Stimulated activated CD4-positive, alpha-beta T cell treated with anti-CD3 and anti-CD28 coated beads, TNF-alpha, amount 100 ng/mL, for 1 hour (primary cell): ENCODE measurements at regions not wholly inside any gene's neighbourhood (a gene's known extent, or its start where the extent isn't known, plus 50 kb on each side); places are given as distances from the start of the nearest gene placed in this dataset.
"Not testable (repeated sequence)": the region's sequence is repeated elsewhere in the genome, so short reads cannot be mapped to it uniquely, and the experiment has no call there.

Experiments
- DNase-seq, 3 donors: peaks; one replicate each; pipeline ENCODE4 v3.0.0-alpha.2; 2020; ENCODE audit warnings: low read depth in 3 of 3, low spot score in 1 of 3

GRCh38 chr16:33009468-33009867 lies 184.6 kb upstream of the TP53TG3C start:
- peak in 2 of 3 donors; percentile 0 to 45 for DNase-seq

DNA sequence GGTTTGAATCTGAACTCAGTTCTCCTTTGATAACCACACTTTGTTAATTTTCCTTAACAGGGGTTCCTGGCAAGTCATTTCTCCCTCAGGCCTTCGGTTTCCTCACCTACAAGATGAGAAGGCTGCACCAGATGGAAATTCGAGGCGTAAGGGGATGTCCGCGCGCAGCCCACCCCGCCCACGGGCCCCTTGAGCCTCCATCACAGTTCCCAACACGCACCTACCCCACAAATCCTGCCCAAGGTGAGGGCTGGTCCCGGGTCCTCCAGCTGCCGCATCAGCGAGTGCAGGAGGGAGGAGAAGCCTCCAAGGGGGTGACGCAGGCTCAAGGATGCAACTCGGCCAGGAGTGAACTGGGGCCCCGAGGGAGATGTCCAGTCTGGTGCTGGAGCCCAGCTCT lies 166.9 kb upstream of the TP53TG3C start:
- DNase-seq, result not testable (repeated sequence)

- not testable (repeated sequence) for DNase-seq
These were observed 166.1 kb upstream of the TP53TG3C start for GRCh38 chr16:33027941-33028340.

DNA sequence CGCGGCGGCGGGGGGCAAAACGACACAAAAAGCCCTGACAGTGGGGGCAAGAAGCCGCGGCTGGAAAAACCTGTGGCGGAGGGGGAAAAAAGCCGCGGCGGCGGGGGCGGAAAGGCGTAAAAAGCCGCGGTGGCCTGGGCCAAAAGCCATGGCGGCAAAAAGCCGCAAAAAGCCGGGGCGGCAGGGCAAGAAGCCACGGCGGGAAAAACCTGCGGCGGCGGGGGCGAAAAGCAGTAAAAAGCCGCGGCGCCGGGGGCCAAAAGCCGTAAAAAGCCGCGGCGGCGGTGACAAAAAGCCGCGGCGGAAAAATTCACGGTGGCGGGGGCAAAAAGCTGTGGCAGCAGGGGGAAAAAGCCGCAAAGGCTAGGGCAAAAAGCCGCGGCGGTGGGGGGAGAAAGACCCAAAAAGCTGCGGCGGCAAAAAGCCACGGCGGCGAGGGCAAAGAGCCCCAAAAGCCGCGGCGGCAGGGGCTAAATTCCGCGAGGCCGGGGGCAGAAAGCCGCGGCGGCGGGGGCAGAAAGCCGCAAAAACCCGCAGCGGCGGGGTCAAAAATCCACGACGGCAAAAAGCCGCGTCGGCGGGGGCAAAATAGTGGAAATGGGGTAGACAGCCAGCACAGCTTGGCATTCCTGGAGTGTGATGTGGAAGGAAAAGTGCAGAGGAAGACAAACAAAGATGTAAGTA lies 165.2 kb upstream of the TP53TG3C start:
- DNase-seq, result peak in 1 of 3 donors; percentile 1

DNA sequence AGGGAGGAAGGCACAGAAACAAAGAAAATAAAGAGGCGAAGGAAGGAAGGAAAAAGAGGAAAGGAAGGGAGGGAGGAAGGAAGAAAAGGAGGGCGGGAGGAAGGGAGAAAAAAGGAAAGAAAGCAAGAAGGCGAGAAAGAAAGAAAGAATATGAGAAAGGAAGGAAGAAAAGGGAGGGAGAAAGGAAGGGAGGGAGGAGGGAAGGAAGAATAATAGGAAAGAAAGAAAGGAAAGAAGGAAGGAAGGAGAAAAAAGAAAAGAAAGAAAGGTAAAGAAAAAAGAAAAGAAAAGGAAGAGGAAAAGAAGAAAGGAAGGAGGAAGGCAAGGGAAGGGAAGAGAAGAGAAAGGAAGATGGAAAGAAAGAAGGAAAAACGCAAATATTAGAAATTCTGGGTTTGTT lies 145.2 kb upstream of the TP53TG3C start:
- DNase-seq, result not testable (repeated sequence)

GRCh38 chr16:33059206-33059605 lies 134.8 kb upstream of the TP53TG3C start:
- no peak for DNase-seq

- DNase-seq, result not testable (repeated sequence)
These were observed 134.2 kb upstream of the TP53TG3C start for GRCh38 chr16:33059654-33060421.

DNA sequence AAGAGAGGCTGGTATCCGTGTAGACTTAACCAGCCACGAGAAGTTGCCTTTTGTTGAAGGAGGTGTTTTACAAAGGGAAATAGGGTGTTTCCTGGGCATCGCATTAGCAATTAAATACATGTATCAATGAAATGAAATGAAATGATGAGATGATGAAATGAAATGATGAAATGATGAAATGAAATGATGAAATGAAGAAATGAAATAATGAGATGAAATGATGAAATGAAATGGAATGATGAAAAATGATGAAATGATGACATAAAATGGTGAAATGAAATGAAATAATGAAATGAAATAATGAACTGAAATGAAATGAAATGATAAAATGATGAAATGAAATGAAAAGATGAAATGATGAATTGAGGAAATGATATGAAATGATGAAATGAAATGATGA lies 131.3 kb upstream of the TP53TG3C start:
- DNase-seq, result not testable (repeated sequence)

DNA sequence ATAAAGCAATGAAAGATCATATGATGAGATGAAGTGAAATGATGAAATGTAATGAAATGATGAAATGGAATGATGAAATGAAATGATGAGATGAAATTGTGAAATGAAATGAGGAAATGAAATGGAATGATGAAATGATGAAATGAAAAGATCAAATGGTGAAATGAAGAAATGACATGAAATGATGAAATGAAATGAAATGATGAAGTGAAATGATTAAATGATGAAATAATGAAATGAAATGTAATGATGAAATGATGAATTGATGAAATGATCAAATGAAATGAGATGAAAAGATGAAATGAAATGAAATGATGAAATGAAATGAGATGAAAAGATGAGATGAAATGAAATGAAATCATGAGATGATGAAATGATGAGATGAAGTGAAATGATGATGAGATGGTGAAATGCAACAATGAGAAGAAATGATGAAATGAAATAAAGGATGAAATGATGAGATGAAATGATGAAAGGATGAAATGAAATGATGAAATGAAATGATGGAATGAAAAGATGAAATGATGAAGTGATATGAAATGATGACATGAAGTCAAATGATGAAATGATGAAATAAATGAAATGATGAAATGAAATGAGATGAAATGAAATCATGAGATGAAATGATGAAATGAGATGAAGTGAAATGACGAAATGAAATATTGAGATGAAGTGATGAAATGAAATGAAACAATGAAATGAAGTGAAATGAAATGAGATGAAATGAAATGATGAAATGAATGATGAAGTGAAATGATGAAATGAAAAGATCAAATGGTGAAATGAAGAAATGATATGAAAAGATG lies 130.5 kb upstream of the TP53TG3C start:
- not testable (repeated sequence) for DNase-seq

- DNase-seq, result not testable (repeated sequence)
These were observed 129.5 kb upstream of the TP53TG3C start for GRCh38 chr16:33064454-33065073.
